ENCODE measurements at regions not wholly inside any gene's neighbourhood (a gene's known extent, or its start where the extent isn't known, plus 50 kb on each side); places are given as distances from the start of the nearest gene placed in this dataset.

DNA sequence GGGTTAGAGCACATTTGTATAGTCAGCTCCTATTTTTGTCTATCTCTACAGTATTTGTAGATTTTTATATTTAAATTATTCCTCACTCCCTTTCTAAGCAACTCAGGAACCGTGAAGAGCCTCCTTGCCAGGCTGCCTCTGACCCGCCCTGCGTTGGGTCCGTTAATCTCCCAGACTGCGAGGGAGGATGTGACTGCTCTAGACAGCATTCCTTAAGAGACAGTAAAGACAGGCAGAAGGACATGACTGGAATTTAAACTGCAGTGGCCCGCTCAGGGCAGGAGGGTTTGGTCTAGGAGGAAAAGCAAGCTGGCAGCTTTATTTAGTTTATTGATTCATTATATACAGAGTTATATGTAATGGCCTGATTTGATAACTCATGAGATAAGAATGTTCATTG is 413.7 kb downstream of the TMEM135 start:
- TF ChIP-seq CTCF (conservative IDR thresholded peaks at IDR 0.05 in 1 of 2, IDR thresholded peaks at IDR 0.05 in 1 of 2; ENCODE audit: extremely low read depth in 1 of 2, insufficient read depth in 1 of 2, low read depth in 1 of 2, low read length in 2 of 2) = no peak
- TF ChIP-seq EZH2 (IDR thresholded peaks at IDR 0.05; ENCODE audit: borderline replicate concordance, low read length) = no peak

Measured in mammary epithelial cell (primary cell).